ENCODE measurements at regions not wholly inside any gene's neighbourhood (a gene's known extent, or its start where the extent isn't known, plus 50 kb on each side); places are given as distances from the start of the nearest gene placed in this dataset.
"Not testable (repeated sequence)": the region's sequence is repeated elsewhere in the genome, so short reads cannot be mapped to it uniquely, and the experiment has no call there.

DNA sequence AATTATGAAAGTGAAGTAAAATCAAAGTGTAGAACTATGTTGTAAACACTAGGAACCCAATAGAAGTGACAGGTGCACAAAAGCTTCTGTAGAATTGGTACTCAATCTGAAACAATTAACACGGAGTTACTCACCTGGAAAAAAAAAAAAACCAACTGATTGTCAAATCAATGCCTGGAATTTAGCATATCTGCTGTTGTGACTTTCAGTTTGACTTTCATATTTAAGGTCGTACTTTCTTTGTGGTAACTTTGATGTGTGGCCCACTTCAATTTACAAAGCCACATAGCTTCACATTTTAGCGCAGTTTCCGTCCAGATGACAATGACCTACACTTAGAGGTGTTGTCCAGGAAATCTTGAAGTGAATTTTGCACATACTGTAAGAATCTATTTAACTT lies 1124.9 kb downstream of the STIM2 start:
- Mint-ChIP-seq H3K4me3 (no peak overlapping the region), H3K27ac (no peak overlapping the region), H3K9me3 (ENCODE audit: low read depth) (peaks cover 5% of the 10 kb centered on the region), H3K4me1 (no peaks in the 10 kb centered on the region), H3K36me3 (no peaks in the 10 kb centered on the region), H3K27me3 (no peaks in the 10 kb centered on the region)
- no peak for ATAC-seq
- CTCF ChIA-PET, result no interaction called here
- DNase-seq, result no peak

DNA sequence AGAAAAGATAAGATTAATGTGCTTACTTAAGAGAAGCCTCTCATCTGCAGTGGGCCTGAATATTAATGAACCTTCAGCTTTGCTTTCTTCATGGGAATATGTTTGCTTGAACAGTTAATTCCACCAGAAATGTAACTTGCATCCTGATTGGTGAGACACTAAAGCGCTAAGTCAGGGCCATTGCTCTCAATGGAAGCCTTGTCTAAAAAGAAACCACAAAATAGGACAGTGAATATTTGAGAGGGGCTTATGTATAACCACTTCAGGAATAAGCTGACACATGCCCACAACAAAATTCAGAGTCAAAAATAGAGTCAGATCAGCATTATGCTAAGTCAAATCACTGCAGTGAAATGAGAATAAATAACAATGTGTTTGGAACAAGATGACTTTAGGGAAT lies 1125.8 kb downstream of the STIM2 start:
- no peaks in the 10 kb centered on the region for H3K36me3 Mint-ChIP-seq
- H3K9me3 Mint-ChIP-seq (ENCODE audit: low read depth), result peaks cover 3% of the 10 kb centered on the region
- no peak overlapping the region for H3K4me3 Mint-ChIP-seq
- DNase-seq (no peak), ATAC-seq (no peak)
- no peaks in the 10 kb centered on the region for H3K4me1 Mint-ChIP-seq
- H3K27me3 Mint-ChIP-seq, result no peaks in the 10 kb centered on the region
- no peak overlapping the region for H3K27ac Mint-ChIP-seq
- CTCF ChIA-PET, result no interaction called here

DNA sequence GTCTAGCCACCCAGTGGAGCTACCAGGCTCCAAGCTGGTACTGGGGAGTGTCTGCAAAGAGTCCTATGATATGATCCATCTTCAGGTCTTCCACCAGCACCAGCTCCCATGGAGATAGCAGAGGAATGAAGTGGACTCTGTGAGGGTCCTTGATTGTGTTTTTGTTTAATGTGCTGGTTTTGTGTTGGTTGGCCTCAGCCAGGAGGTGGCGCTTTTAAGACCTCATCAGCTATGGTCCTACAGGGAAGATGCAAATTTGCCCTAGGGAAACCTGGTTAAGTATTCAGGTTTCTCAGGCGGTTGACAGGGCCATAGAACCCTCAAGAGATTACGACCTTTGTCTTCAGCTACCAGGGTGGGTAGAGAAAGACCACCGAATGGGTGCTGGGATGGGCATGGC lies 1141.1 kb downstream of the STIM2 start:
- H3K9me3 Mint-ChIP-seq (ENCODE audit: low read depth), result peaks cover 7% of the 10 kb centered on the region
- H3K27ac Mint-ChIP-seq, result no peak overlapping the region
- no peak for DNase-seq

DNA sequence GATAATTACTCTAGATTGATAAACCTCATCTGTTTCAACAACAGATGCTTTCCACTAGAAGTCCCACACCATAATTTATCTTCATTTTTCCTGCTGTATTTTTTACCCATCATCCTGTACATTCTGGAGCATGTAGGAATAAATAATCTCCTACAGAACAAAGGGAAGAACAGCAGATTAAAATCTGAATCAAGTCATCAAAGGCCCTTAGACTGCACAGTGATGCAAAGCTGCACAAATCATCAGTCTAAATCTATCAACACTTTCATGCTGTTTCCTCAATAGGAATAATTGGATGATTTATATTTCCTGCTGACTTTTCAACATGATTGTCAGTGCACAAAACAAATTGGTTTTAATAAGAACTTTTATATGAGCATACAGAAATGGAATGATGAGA lies 1143.9 kb downstream of the STIM2 start:
- Mint-ChIP-seq H3K36me3 (no peaks in the 10 kb centered on the region), H3K27me3 (no peaks in the 10 kb centered on the region), H3K27ac (no peak overlapping the region), H3K4me3 (no peak overlapping the region), H3K9me3 (ENCODE audit: low read depth) (peaks cover 10% of the 10 kb centered on the region), H3K4me1 (no peaks in the 10 kb centered on the region)
- CTCF ChIA-PET, result no interaction called here
- ATAC-seq, result no peak
- no peak for DNase-seq

More for the DNA sequence above, 1141.1 kb downstream of the STIM2 start:
- Mint-ChIP-seq H3K4me1 (no peaks in the 10 kb centered on the region), H3K4me3 (no peak overlapping the region), H3K36me3 (no peaks in the 10 kb centered on the region), H3K27me3 (no peaks in the 10 kb centered on the region)
- no peak for ATAC-seq
- CTCF ChIA-PET, result no interaction called here

DNA sequence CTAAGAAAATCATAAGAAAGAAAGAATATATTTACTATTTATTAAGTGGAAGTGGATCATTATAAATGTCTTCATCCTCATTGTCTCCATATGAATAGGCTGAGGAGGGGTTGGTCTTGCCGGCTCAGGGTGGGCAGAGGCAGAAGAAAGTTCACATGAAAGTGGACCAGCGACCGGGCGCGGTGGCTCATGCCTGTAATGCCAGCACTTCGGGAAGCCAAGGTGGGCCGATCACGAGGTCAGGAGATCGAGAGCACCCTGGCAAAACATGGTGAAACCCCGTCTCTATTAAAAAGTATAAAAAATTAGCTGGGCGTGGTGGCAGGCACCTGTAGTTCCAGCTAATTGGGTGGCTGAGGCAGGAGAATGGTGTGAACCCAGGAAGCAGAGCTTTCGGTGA lies 1145.4 kb downstream of the STIM2 start:
- Mint-ChIP-seq H3K27ac (no peak overlapping the region), H3K4me1 (no peaks in the 10 kb centered on the region), H3K9me3 (ENCODE audit: low read depth) (peaks cover 7% of the 10 kb centered on the region), H3K27me3 (no peaks in the 10 kb centered on the region), H3K36me3 (no peaks in the 10 kb centered on the region), H3K4me3 (no peak overlapping the region)
- DNase-seq, result no peak
- no peak for ATAC-seq
- CTCF ChIA-PET, result no interaction called here

DNA sequence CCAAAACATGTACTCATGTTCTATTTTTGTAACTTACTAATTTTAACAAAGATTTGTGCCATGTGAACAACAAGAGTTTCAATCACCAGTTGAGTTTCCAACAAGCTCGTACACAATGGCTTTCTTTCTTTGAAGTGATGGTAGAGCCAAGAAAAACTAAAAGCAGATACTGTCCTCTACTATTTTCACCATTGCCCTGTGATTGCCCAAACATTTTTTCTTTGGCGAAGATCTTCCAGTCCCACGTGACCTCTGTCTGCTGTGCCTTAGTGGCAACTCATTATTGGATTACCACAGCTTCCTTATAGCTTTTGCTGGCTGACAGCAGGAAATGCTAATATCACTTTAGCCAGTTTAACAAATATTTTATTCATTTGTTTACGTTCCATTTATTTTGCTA lies 1147.1 kb downstream of the STIM2 start:
- Mint-ChIP-seq H3K27ac (no peak overlapping the region), H3K27me3 (no peaks in the 10 kb centered on the region), H3K9me3 (ENCODE audit: low read depth) (peaks cover 5% of the 10 kb centered on the region), H3K4me1 (no peaks in the 10 kb centered on the region), H3K4me3 (no peak overlapping the region), H3K36me3 (no peaks in the 10 kb centered on the region)
- no peak for ATAC-seq
- DNase-seq, result no peak
- CTCF ChIA-PET, result no interaction called here

DNA sequence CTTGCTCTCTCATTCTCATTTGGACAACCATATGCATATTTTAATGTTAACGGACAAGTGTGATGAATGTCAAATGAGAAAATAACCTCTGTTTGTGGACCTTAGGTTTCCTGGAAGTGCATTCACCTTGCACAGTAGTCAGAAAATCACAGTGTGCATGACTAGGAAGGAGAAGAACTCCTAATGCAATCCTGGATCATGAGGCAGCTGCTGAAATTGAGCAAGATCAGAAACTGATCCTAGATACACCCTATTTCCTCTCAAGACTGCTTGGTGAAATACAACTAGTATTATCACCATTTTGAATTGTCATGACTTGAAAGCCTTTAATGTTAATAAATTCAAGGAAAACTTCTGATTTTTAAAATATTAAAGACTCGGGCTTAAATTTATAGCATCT lies 1148.9 kb downstream of the STIM2 start:
- no peak for ATAC-seq
- H3K9me3 Mint-ChIP-seq (ENCODE audit: low read depth), result peaks cover 5% of the 10 kb centered on the region

DNA sequence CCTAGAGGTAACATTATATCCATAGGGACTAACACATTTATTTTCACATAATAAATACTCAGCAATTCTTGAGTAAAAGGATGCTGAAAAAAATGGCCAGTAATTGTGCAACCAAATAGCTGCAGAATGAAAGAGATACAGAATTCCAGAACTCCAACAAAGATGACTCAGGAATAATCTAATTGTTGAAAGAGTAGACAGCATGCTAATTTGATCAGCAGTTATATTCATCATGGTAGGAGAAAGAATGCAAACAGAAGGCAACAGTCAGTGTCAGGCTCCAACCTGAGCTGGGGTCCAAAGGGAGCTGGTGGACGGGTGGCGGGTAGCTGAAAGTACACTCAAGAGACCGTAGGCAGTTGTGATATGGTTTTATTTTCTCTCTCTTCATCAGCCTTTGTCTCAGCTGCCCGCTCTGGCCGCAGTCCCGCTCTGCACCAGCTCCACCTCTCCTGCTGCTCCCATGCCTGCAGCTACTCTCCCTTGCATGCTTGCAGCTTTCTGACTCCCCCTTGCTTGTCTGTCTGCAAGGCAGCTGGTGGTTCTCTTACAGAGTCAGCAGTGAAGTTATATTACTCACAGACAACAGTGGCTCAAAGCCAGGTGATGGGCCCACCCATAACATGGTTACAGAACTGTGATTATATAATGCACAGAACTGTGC lies 1150.1 kb downstream of the STIM2 start:
- DNase-seq (no peak), ATAC-seq (no peak)
- CTCF ChIA-PET, result no interaction called here
- Mint-ChIP-seq H3K9me3 (ENCODE audit: low read depth) (peaks cover 4% of the 10 kb centered on the region), H3K36me3 (no peaks in the 10 kb centered on the region), H3K4me1 (no peaks in the 10 kb centered on the region), H3K27ac (no peak overlapping the region), H3K27me3 (no peaks in the 10 kb centered on the region), H3K4me3 (no peak overlapping the region)

More for the DNA sequence above, 1148.9 kb downstream of the STIM2 start:
- no peak for DNase-seq
- H3K27ac Mint-ChIP-seq, result no peak overlapping the region
- CTCF ChIA-PET, result no interaction called here
- H3K27me3 Mint-ChIP-seq, result no peaks in the 10 kb centered on the region
- H3K36me3 Mint-ChIP-seq, result no peaks in the 10 kb centered on the region
- H3K4me1 Mint-ChIP-seq, result no peaks in the 10 kb centered on the region
- no peak overlapping the region for H3K4me3 Mint-ChIP-seq

DNA sequence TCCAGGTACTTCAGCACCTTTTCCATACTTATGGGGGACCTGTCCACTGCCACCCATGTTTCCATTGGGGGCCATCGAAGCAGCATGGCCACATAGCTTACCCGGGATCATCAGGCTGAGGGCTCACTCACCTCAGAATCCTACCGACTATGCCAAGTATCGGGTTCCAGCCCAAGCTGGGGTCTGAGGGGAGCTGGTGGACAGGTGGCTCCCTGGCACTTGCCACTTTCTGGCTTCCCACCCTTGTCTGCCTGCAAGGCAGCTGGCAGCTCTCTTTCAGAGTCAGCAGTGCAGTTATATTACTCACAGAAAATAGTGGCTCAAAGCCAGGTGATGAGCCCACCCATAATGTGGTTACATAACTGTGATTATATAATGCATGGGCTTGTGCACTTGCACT lies 1153.8 kb downstream of the STIM2 start:
- DNase-seq (no peak), ATAC-seq (no peak)
- CTCF ChIA-PET, result no interaction called here

DNA sequence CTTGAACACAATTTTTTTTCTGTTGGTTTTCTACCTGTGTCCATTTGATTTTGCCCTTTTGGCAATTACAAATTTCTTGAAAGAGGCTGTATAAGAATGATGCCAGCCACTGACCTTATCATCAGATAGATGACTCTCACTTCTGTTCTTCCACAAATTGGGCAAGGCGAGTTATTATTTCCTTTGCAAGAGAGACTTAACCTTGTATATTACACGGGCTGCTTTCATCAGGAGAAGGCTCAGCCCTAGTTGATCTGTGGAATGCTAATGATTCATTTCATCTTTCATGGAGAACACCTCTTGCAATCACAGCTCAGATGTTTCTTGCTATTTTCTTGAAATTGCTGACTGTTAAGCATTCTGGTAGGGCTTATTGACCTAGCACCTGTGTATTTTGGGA lies 1155.4 kb downstream of the STIM2 start:
- CTCF ChIA-PET, result no interaction called here
- Mint-ChIP-seq H3K4me3 (no peak overlapping the region), H3K4me1 (no peaks in the 10 kb centered on the region), H3K9me3 (ENCODE audit: low read depth) (peaks cover 6% of the 10 kb centered on the region), H3K27ac (no peak overlapping the region), H3K36me3 (no peaks in the 10 kb centered on the region), H3K27me3 (no peaks in the 10 kb centered on the region)
- no peak for ATAC-seq
- DNase-seq, result no peak

More for the DNA sequence above, 1153.8 kb downstream of the STIM2 start:
- no peaks in the 10 kb centered on the region for H3K4me1 Mint-ChIP-seq
- no peaks in the 10 kb centered on the region for H3K27me3 Mint-ChIP-seq
- H3K9me3 Mint-ChIP-seq (ENCODE audit: low read depth), result peaks cover 4% of the 10 kb centered on the region
- no peak overlapping the region for H3K27ac Mint-ChIP-seq
- no peak overlapping the region for H3K4me3 Mint-ChIP-seq
- H3K36me3 Mint-ChIP-seq, result no peaks in the 10 kb centered on the region

DNA sequence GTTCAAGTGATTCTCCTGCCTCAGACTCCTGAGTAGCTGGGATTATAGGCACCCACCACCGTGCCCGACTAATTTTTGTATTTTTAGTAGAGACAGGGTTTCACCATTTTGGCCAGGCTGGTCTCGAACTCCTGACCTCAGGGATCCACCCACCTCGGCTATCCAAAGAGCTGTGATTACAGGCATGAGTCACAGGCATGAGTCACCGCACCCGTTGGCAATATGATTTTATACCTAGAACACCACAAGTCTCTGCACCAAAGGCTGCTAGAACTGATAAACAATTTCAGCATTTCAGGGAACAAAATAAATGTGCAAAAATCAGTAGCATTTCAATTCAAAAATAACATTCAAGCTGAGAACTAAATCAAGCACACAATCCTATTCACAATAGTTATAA lies 1177.6 kb downstream of the STIM2 start:
- H3K27me3 Mint-ChIP-seq, H3K4me1 Mint-ChIP-seq, CTCF ChIA-PET, DNase-seq, H3K4me3 Mint-ChIP-seq, ATAC-seq, H3K36me3 Mint-ChIP-seq, H3K27ac Mint-ChIP-seq: not testable (repeated sequence)
- peaks cover 14% of the 10 kb centered on the region for H3K9me3 Mint-ChIP-seq (ENCODE audit: low read depth)

DNA sequence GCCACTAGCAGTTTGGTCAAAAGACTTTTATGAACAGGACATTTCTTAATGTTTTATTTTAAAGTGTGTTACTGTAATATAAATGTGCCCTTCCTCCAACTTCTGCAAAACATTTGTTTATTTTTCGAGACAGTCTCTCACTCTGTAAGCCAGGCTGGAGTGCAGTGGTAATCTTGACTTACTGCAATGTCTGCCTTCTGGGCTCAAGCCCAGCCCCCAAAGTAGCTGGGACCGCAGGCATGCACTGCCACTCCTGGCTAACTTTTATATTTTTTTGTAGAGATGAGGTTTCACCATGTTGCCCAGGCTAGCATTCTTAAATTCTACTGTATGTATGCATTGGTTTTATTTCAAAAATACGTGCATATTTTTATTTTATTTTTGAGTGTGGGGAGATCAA lies 1201.9 kb downstream of the STIM2 start:
- Mint-ChIP-seq H3K9me3 (ENCODE audit: low read depth) (peaks cover 3% of the 10 kb centered on the region), H3K4me3 (no peak overlapping the region), H3K4me1 (no peaks in the 10 kb centered on the region), H3K27ac (no peak overlapping the region), H3K36me3 (no peaks in the 10 kb centered on the region), H3K27me3 (no peaks in the 10 kb centered on the region)
- CTCF ChIA-PET, result no interaction called here
- ATAC-seq (no peak), DNase-seq (no peak)

DNA sequence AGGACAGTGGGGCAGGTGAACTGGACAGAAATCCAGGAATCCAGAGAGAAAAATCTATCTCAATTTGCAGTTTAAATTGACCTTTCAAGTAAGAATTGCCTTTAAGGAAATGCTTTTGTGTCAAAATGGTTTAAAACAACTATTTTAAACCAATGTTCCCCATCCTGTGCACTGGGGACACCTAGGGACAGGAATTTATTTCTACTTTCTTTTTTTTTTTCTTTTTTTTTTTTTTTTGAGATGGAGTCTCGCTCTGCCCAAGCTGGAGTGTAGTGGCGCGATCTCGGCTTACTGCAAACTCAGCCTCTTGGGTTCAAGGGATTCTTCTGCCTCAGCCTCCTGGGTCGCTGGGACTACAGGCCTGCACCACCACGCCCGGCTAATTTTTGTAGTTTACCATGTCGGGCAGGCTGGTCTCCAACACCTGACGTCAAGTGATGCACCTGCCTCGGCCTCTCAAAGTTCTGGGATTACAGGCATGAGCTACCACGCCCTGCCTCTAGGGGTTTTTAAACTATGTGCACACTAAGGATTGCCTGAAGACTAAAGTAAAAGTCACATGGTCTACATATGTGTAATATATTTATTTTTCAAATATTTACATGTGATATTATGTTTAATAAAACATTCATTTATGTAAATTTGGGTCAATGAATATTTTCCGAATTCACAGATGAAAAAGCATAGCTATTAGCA lies 1213.4 kb downstream of the STIM2 start:
- H3K4me3 Mint-ChIP-seq, result no peak overlapping the region
- CTCF ChIA-PET, result no interaction called here
- no peaks in the 10 kb centered on the region for H3K27me3 Mint-ChIP-seq
- no peak overlapping the region for H3K27ac Mint-ChIP-seq
- ATAC-seq (no peak), DNase-seq (no peak)
- peaks cover 4% of the 10 kb centered on the region for H3K9me3 Mint-ChIP-seq (ENCODE audit: low read depth)
- H3K36me3 Mint-ChIP-seq, result no peaks in the 10 kb centered on the region
- no peaks in the 10 kb centered on the region for H3K4me1 Mint-ChIP-seq

DNA sequence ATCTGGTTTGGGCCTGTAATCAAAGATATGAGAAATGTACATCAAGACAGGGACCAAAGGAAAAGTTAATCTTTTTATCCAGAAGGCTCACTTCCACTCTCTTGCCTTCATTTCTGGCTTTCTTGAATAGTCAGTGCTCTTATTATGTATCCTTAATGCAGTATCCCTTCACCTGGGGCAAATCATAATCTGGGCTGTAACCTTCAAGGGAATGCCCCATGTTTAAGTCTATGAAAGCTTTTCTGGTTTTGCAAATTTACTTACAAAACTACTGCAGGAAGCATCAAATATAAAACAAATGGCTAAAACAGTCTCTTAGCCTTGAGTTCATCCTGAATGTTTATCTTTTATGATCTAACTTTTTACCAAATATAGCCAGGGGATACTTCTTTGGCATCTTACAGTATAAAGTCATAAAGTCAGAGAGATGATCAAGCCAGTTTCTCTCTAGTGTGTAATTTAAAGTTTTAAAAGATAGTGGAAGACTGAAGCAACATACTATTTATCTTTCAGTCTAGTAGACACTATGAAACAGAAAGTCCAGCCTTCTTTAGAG lies 1214.8 kb downstream of the STIM2 start:
- Mint-ChIP-seq H3K36me3 (no peaks in the 10 kb centered on the region), H3K27me3 (no peaks in the 10 kb centered on the region), H3K27ac (no peak overlapping the region), H3K9me3 (ENCODE audit: low read depth) (peaks cover 3% of the 10 kb centered on the region), H3K4me3 (no peak overlapping the region), H3K4me1 (no peaks in the 10 kb centered on the region)
- ATAC-seq (no peak), DNase-seq (no peak)
- CTCF ChIA-PET, result no interaction called here
